ENCODE measurements at regions not wholly inside any gene's neighbourhood (a gene's known extent, or its start where the extent isn't known, plus 50 kb on each side); places are given as distances from the start of the nearest gene placed in this dataset.
A peak's percentile ranks its signal among the peaks of the same experiment; 100 is the strongest.

- 34% methylated on average over 5 of the region's 10 CpGs for WGBS (ENCODE audit: insufficient coverage)
- ChIA-PET POLR2A (no interaction called here), CTCF (interaction anchor here (0.8 to 1.6 kb wide), 3 partner anchors 18 to 125 kb away, joined by 3 to 4 read pairs (median 3); no protein-coding TSS in a partner anchor)
- Histone ChIP-seq H3K36me3 (ENCODE audit: control insufficient read depth in 4 of 4, insufficient read depth in 4 of 4, low read length in 3 of 4) (no peaks in the 10 kb centered on the region), H3K27ac (ENCODE audit: insufficient read depth in 1 of 2, low read depth in 1 of 2, low read length in 2 of 2, poor library complexity in 1 of 2, severe bottlenecking in 2 of 2) (no peak overlapping the region), H3K27me3 (replicated peaks in 2 of 5; ENCODE audit: control insufficient read depth in 4 of 5, insufficient read depth in 5 of 5, low read length in 4 of 5) (peaks cover 7 to 38% (median 25%) of the 10 kb centered on the region in 5 experiments), H3K4me3 (ENCODE audit: control insufficient read depth in 1 of 7, extremely low read depth in 1 of 7, insufficient read depth in 4 of 7, low read depth in 2 of 7, low read length in 6 of 7) (peak overlapping the region; percentile 4 to 79 (median 64)), H3K4me1 (ENCODE audit: control extremely low read depth in 1 of 4, control insufficient read depth in 4 of 4, insufficient read depth in 4 of 4, low read length in 3 of 4) (peaks cover 0 to 17% (median 14%) of the 10 kb centered on the region in 4 experiments), H3K9me3 (ENCODE audit: control extremely low read depth in 1 of 5, control insufficient read depth in 4 of 5, insufficient read depth in 2 of 5, low read depth in 1 of 5, low read length in 4 of 5) (peaks cover 0 to 2% (median 0%) of the 10 kb centered on the region in 5 experiments)
- DNase-seq = peak; percentile 8 to 64 (median 62)
Measured at GRCh38 chr1:243917863-243918565, 68.0 kb upstream of the AKT3 start.

- CTCF ChIA-PET = interaction anchor here (0.8 to 1.6 kb wide), 3 partner anchors 17 to 124 kb away, joined by 3 to 4 read pairs (median 3); no protein-coding TSS in a partner anchor
- peaks cover 0 to 17% (median 14%) of the 10 kb centered on the region in 4 experiments for H3K4me1 ChIP-seq (ENCODE audit: control extremely low read depth in 1 of 4, control insufficient read depth in 4 of 4, insufficient read depth in 4 of 4, low read length in 3 of 4)
- DNase-seq = peak; percentile 14 to 48 (median 34)
- peaks cover 0 to 2% (median 0%) of the 10 kb centered on the region in 5 experiments for H3K9me3 ChIP-seq (ENCODE audit: control extremely low read depth in 1 of 5, control insufficient read depth in 4 of 5, insufficient read depth in 2 of 5, low read depth in 1 of 5, low read length in 4 of 5)
- no peaks in the 10 kb centered on the region for H3K36me3 ChIP-seq (ENCODE audit: control insufficient read depth in 4 of 4, insufficient read depth in 4 of 4, low read length in 3 of 4)
- peaks cover 7 to 38% (median 25%) of the 10 kb centered on the region in 5 experiments for H3K27me3 ChIP-seq (replicated peaks in 2 of 5; ENCODE audit: control insufficient read depth in 4 of 5, insufficient read depth in 5 of 5, low read length in 4 of 5)
- POLR2A ChIA-PET = no interaction called here
- H3K4me3 ChIP-seq (ENCODE audit: control insufficient read depth in 1 of 7, extremely low read depth in 1 of 7, insufficient read depth in 4 of 7, low read depth in 2 of 7, low read length in 6 of 7) = peak overlapping the region; percentile 4 to 79 (median 64)
- no peak overlapping the region for H3K27ac ChIP-seq (ENCODE audit: insufficient read depth in 1 of 2, low read depth in 1 of 2, low read length in 2 of 2, poor library complexity in 1 of 2, severe bottlenecking in 2 of 2)
- WGBS (ENCODE audit: insufficient coverage) = 2% methylated on average over 51 of the region's 58 CpGs
Measured at GRCh38 chr1:243917177-243917862, 67.3 kb upstream of the AKT3 start.

GRCh38 chr1:243916160-243916559 is 66.1 kb upstream of the AKT3 start:
- CTCF ChIA-PET = interaction anchor here (0.6 to 1.1 kb wide), 2 partner anchors 22 to 151 kb away, joined by 3 read pairs; no protein-coding TSS in a partner anchor
- Histone ChIP-seq H3K36me3 (ENCODE audit: control insufficient read depth in 4 of 4, insufficient read depth in 4 of 4, low read length in 3 of 4) (no peaks in the 10 kb centered on the region), H3K27ac (ENCODE audit: insufficient read depth in 1 of 2, low read depth in 1 of 2, low read length in 2 of 2, poor library complexity in 1 of 2, severe bottlenecking in 2 of 2) (no peak overlapping the region), H3K4me1 (ENCODE audit: control extremely low read depth in 1 of 4, control insufficient read depth in 4 of 4, insufficient read depth in 4 of 4, low read length in 3 of 4) (peaks cover 0 to 17% (median 14%) of the 10 kb centered on the region in 4 experiments), H3K27me3 (replicated peaks in 2 of 5; ENCODE audit: control insufficient read depth in 4 of 5, insufficient read depth in 5 of 5, low read length in 4 of 5) (peaks cover 7 to 38% (median 25%) of the 10 kb centered on the region in 5 experiments), H3K4me3 (ENCODE audit: control insufficient read depth in 1 of 7, extremely low read depth in 1 of 7, insufficient read depth in 4 of 7, low read depth in 2 of 7, low read length in 6 of 7) (no peak overlapping the region), H3K9me3 (ENCODE audit: control extremely low read depth in 1 of 5, control insufficient read depth in 4 of 5, insufficient read depth in 2 of 5, low read depth in 1 of 5, low read length in 4 of 5) (peaks cover 0 to 2% (median 0%) of the 10 kb centered on the region in 5 experiments)
- WGBS (ENCODE audit: insufficient coverage) = 80% methylated on average over 4 of the region's 4 CpGs
- DNase-seq = no peak
- POLR2A ChIA-PET = no interaction called here

GRCh38 chr1:243912347-243912746 is 62.3 kb upstream of the AKT3 start:
- Histone ChIP-seq H3K4me3 (ENCODE audit: control insufficient read depth in 1 of 7, extremely low read depth in 1 of 7, insufficient read depth in 4 of 7, low read depth in 2 of 7, low read length in 6 of 7) (no peak overlapping the region), H3K9me3 (ENCODE audit: control extremely low read depth in 1 of 5, control insufficient read depth in 4 of 5, insufficient read depth in 2 of 5, low read depth in 1 of 5, low read length in 4 of 5) (peaks cover 0 to 2% (median 0%) of the 10 kb centered on the region in 5 experiments), H3K4me1 (ENCODE audit: control extremely low read depth in 1 of 4, control insufficient read depth in 4 of 4, insufficient read depth in 4 of 4, low read length in 3 of 4) (peaks cover 0 to 9% (median 8%) of the 10 kb centered on the region in 4 experiments), H3K27me3 (replicated peaks in 2 of 5; ENCODE audit: control insufficient read depth in 4 of 5, insufficient read depth in 5 of 5, low read length in 4 of 5) (peaks cover 7 to 29% (median 14%) of the 10 kb centered on the region in 5 experiments), H3K36me3 (ENCODE audit: control insufficient read depth in 4 of 4, insufficient read depth in 4 of 4, low read length in 3 of 4) (no peaks in the 10 kb centered on the region), H3K27ac (ENCODE audit: insufficient read depth in 1 of 2, low read depth in 1 of 2, low read length in 2 of 2, poor library complexity in 1 of 2, severe bottlenecking in 2 of 2) (no peak overlapping the region)
- ChIA-PET CTCF (no interaction called here), POLR2A (no interaction called here)
- 92% methylated on average over 2 of the region's 2 CpGs for WGBS (ENCODE audit: insufficient coverage)
- DNase-seq = no peak

- ChIA-PET CTCF (no interaction called here), POLR2A (no interaction called here)
- H3K4me1 ChIP-seq (ENCODE audit: control extremely low read depth in 1 of 4, control insufficient read depth in 4 of 4, insufficient read depth in 4 of 4, low read length in 3 of 4) = no peaks in the 10 kb centered on the region
- no peak overlapping the region for H3K4me3 ChIP-seq (ENCODE audit: control insufficient read depth in 1 of 7, extremely low read depth in 1 of 7, insufficient read depth in 4 of 7, low read depth in 2 of 7, low read length in 6 of 7)
- 85% methylated on average over 5 of the region's 6 CpGs for WGBS (ENCODE audit: insufficient coverage)
- H3K9me3 ChIP-seq (ENCODE audit: control extremely low read depth in 1 of 5, control insufficient read depth in 4 of 5, insufficient read depth in 2 of 5, low read depth in 1 of 5, low read length in 4 of 5) = no peaks in the 10 kb centered on the region
- H3K27me3 ChIP-seq (replicated peaks in 2 of 5; ENCODE audit: control insufficient read depth in 4 of 5, insufficient read depth in 5 of 5, low read length in 4 of 5) = peaks cover 0 to 11% (median 5%) of the 10 kb centered on the region in 5 experiments
- DNase-seq = no peak
- no peaks in the 10 kb centered on the region for H3K36me3 ChIP-seq (ENCODE audit: control insufficient read depth in 4 of 4, insufficient read depth in 4 of 4, low read length in 3 of 4)
- H3K27ac ChIP-seq (ENCODE audit: insufficient read depth in 1 of 2, low read depth in 1 of 2, low read length in 2 of 2, poor library complexity in 1 of 2, severe bottlenecking in 2 of 2) = no peak overlapping the region
Measured at GRCh38 chr1:243910607-243911006, 60.6 kb upstream of the AKT3 start.

GRCh38 chr1:243903895-243904294 is 53.9 kb upstream of the AKT3 start:
- no peak overlapping the region for H3K4me3 ChIP-seq (ENCODE audit: control insufficient read depth in 1 of 7, extremely low read depth in 1 of 7, insufficient read depth in 4 of 7, low read depth in 2 of 7, low read length in 6 of 7)
- H3K27me3 ChIP-seq (replicated peaks in 2 of 5; ENCODE audit: control insufficient read depth in 4 of 5, insufficient read depth in 5 of 5, low read length in 4 of 5) = peaks cover 0 to 2% (median 0%) of the 10 kb centered on the region in 5 experiments
- no peaks in the 10 kb centered on the region for H3K9me3 ChIP-seq (ENCODE audit: control extremely low read depth in 1 of 5, control insufficient read depth in 4 of 5, insufficient read depth in 2 of 5, low read depth in 1 of 5, low read length in 4 of 5)
- H3K4me1 ChIP-seq (ENCODE audit: control extremely low read depth in 1 of 4, control insufficient read depth in 4 of 4, insufficient read depth in 4 of 4, low read length in 3 of 4) = no peaks in the 10 kb centered on the region
- H3K27ac ChIP-seq (ENCODE audit: insufficient read depth in 1 of 2, low read depth in 1 of 2, low read length in 2 of 2, poor library complexity in 1 of 2, severe bottlenecking in 2 of 2) = no peak overlapping the region
- 100% methylated on average over 2 of the region's 4 CpGs for WGBS (ENCODE audit: insufficient coverage)
- ChIA-PET CTCF (no interaction called here), POLR2A (no interaction called here)
- peak in 2 of 3 donors; percentile 38 to 48 for DNase-seq
- H3K36me3 ChIP-seq (ENCODE audit: control insufficient read depth in 4 of 4, insufficient read depth in 4 of 4, low read length in 3 of 4) = no peaks in the 10 kb centered on the region

- Histone ChIP-seq H3K27ac (ENCODE audit: insufficient read depth in 1 of 2, low read depth in 1 of 2, low read length in 2 of 2, poor library complexity in 1 of 2, severe bottlenecking in 2 of 2) (no peak overlapping the region), H3K4me1 (ENCODE audit: control extremely low read depth in 1 of 4, control insufficient read depth in 4 of 4, insufficient read depth in 4 of 4, low read length in 3 of 4) (no peaks in the 10 kb centered on the region), H3K27me3 (replicated peaks in 2 of 5; ENCODE audit: control insufficient read depth in 4 of 5, insufficient read depth in 5 of 5, low read length in 4 of 5) (peaks cover 0 to 2% (median 0%) of the 10 kb centered on the region in 5 experiments), H3K9me3 (ENCODE audit: control extremely low read depth in 1 of 5, control insufficient read depth in 4 of 5, insufficient read depth in 2 of 5, low read depth in 1 of 5, low read length in 4 of 5) (no peaks in the 10 kb centered on the region), H3K4me3 (ENCODE audit: control insufficient read depth in 1 of 7, extremely low read depth in 1 of 7, insufficient read depth in 4 of 7, low read depth in 2 of 7, low read length in 6 of 7) (no peak overlapping the region), H3K36me3 (ENCODE audit: control insufficient read depth in 4 of 4, insufficient read depth in 4 of 4, low read length in 3 of 4) (no peaks in the 10 kb centered on the region)
- no peak for DNase-seq
- ChIA-PET CTCF (no interaction called here), POLR2A (no interaction called here)
- 86% methylated on average over 4 of the region's 4 CpGs for WGBS (ENCODE audit: insufficient coverage)
Measured at GRCh38 chr1:243903041-243903440, 53.0 kb upstream of the AKT3 start.
